ENCODE measurements at regions not wholly inside any gene's neighbourhood (a gene's known extent, or its start where the extent isn't known, plus 50 kb on each side); places are given as distances from the start of the nearest gene placed in this dataset.

- ChIA-PET CTCF (no interaction called here), POLR2A (no interaction called here)
- H3K4me3 ChIP-seq (ENCODE audit: low read depth, low read length), result no peak overlapping the region
- no peak for DNase-seq (ENCODE audit: low read depth, low spot score)
- no peak for TF ChIP-seq CTCF (IDR thresholded peaks at IDR 0.05; ENCODE audit: insufficient read depth, low read length, missing control alignments)
These were observed 728.4 kb upstream of the ADAMTS5 start for GRCh38 chr21:27695246-27695645.

DNA sequence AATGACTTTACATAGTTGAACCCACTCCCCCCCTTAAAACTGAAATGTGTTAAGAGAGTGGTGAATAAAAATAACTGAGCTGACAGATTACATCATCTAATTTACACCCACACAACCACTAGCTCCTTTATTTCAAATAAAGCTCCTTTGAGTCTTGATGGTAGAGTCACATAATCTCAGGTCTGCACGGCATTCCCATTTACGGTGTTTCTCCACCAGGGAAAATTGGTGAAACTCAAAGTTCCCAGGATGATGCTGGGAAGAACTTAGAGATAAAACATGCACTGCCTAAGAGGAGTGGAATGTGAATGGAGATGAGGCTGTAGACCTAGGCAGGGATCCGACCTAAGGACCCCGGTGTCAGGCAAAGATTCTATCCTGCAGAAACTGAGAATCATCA lies 727.8 kb upstream of the ADAMTS5 start:
- POLR2A ChIA-PET, result interaction anchor here (1.6 kb wide), 1 partner anchor 125 kb away, joined by 7 read pairs; no protein-coding TSS in a partner anchor
- no peak for DNase-seq (ENCODE audit: low read depth, low spot score)
- no peak for TF ChIP-seq CTCF (IDR thresholded peaks at IDR 0.05; ENCODE audit: insufficient read depth, low read length, missing control alignments)
- CTCF ChIA-PET, result interaction anchor here (0.6 to 1.6 kb wide), 3 partner anchors 123 to 844 kb away, joined by 3 to 5 read pairs (median 3); no protein-coding TSS in a partner anchor
- no peak overlapping the region for H3K4me3 ChIP-seq (ENCODE audit: low read depth, low read length)

- CTCF ChIA-PET, result interaction anchor here (1.6 to 2.1 kb wide), 3 partner anchors 128 to 845 kb away, joined by 5 to 7 read pairs (median 6); no protein-coding TSS in a partner anchor
- POLR2A ChIA-PET, result interaction anchor here (1.1 to 1.6 kb wide), 3 partner anchors 123 to 849 kb away, joined by 3 to 7 read pairs (median 4); no protein-coding TSS in a partner anchor
- TF ChIP-seq CTCF (IDR thresholded peaks at IDR 0.05; ENCODE audit: insufficient read depth, low read length, missing control alignments), result no peak
- DNase-seq (ENCODE audit: low read depth, low spot score), result peak; percentile 63
- H3K4me3 ChIP-seq (ENCODE audit: low read depth, low read length), result no peak overlapping the region
These were observed 726.5 kb upstream of the ADAMTS5 start for GRCh38 chr21:27693376-27693775.

GRCh38 chr21:27691516-27691915 lies 724.6 kb upstream of the ADAMTS5 start:
- ChIA-PET POLR2A (no interaction called here), CTCF (interaction anchor here (1.5 kb wide), 1 partner anchor 841 kb away, joined by 5 read pairs; no protein-coding TSS in a partner anchor)
- no peak overlapping the region for H3K4me3 ChIP-seq (ENCODE audit: low read depth, low read length)

DNA sequence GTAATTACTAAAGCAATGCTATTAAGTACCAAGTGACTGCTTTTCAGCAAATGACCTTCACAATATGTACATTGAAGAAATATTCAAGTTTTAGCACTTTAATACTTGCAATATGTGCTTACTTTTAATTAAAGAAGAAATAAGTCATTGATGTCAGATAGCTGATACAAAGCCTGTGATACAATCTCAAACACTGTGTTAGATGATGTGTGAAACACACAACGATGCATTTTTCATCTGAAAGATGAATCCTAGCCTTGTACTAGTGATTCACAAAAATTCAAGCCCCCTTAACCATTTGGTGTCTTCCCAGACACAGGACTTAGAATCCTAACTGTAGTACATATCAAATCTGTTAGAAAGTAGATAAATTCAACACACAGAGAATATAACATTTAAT lies 724.1 kb upstream of the ADAMTS5 start:
- CTCF ChIA-PET, result interaction anchor here (1.2 to 1.5 kb wide), 3 partner anchors 9 to 840 kb away, joined by 3 to 5 read pairs (median 4); no protein-coding TSS in a partner anchor
- DNase-seq (ENCODE audit: low read depth, low spot score), result no peak
- H3K4me3 ChIP-seq (ENCODE audit: low read depth, low read length), result no peak overlapping the region
- TF ChIP-seq CTCF (IDR thresholded peaks at IDR 0.05; ENCODE audit: insufficient read depth, low read length, missing control alignments), result no peak
- POLR2A ChIA-PET, result no interaction called here

More at GRCh38 chr21:27691516-27691915, 724.6 kb upstream of the ADAMTS5 start:
- no peak for DNase-seq (ENCODE audit: low read depth, low spot score)
- TF ChIP-seq CTCF (IDR thresholded peaks at IDR 0.05; ENCODE audit: insufficient read depth, low read length, missing control alignments), result no peak

DNA sequence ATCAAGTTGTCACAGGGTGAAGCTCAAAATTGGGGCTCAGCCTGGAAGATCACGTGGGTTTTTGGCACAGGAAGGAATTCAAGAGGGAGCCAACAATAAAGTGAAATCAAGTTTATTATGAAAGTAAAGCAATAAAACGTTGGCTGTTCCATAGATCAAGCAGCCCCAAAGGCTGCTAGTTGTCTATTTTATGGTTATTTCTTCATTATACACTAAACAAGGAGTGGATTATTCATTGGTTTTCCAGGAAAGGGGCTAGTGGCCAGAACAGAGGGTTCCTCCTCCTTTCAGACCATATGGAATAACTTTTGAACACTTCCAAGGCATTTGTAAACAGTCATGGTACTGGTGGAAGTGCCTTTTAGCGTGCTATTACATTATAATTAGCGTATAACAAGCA lies 723.5 kb upstream of the ADAMTS5 start:
- POLR2A ChIA-PET, result no interaction called here
- DNase-seq (ENCODE audit: low read depth, low spot score), result no peak
- no peak for TF ChIP-seq CTCF (IDR thresholded peaks at IDR 0.05; ENCODE audit: insufficient read depth, low read length, missing control alignments)
- CTCF ChIA-PET, result interaction anchor here (1.2 to 1.8 kb wide), 4 partner anchors 10 to 840 kb away, joined by 3 to 6 read pairs (median 4); no protein-coding TSS in a partner anchor
- no peak overlapping the region for H3K4me3 ChIP-seq (ENCODE audit: low read depth, low read length)

Data from AG04449 (cell line).